GM21717 (cell line): ENCODE measurements at regions not wholly inside any gene's neighbourhood (a gene's known extent, or its start where the extent isn't known, plus 50 kb on each side); places are given as distances from the start of the nearest gene placed in this dataset.
"Not testable (repeated sequence)": the region's sequence is repeated elsewhere in the genome, so short reads cannot be mapped to it uniquely, and the experiment has no call there.

Source experiments
- ATAC-seq: cut with Tn5 transposase; IDR thresholded peaks from one replicate; pipeline ENCODE4 v1.9.1; 2021; ENCODE audit warnings: mild to moderate bottlenecking, moderate library complexity; ENCODE audit not compliant: unreplicated experiment

GRCh38 chr19:41495589-41495988, 52.6 kb downstream of the ERICH4 start:
- ATAC-seq = no peak

GRCh38 chr19:41499899-41500298, 56.9 kb downstream of the ERICH4 start:
- ATAC-seq = no peak

GRCh38 chr19:41500443-41500842, 57.5 kb downstream of the ERICH4 start:
- no peak for ATAC-seq

- no peak for ATAC-seq
Measured at GRCh38 chr19:41501854-41502253, 58.9 kb downstream of the ERICH4 start.

- ATAC-seq = no peak
Measured at GRCh38 chr19:41505105-41505504, 62.1 kb downstream of the ERICH4 start.

- ATAC-seq = no peak
Measured at GRCh38 chr19:41510484-41510883, 65.5 kb upstream of the CEACAM21 start.

GRCh38 chr19:41511628-41512027, 64.3 kb upstream of the CEACAM21 start:
- no peak for ATAC-seq

GRCh38 chr19:41515015-41515652, 60.8 kb upstream of the CEACAM21 start:
- ATAC-seq = no peak

GRCh38 chr19:41516292-41517171, 59.4 kb upstream of the CEACAM21 start:
- ATAC-seq = not testable (repeated sequence)

GRCh38 chr19:41518141-41518540, 57.8 kb upstream of the CEACAM21 start:
- no peak for ATAC-seq

- ATAC-seq = peak; percentile 41
Measured at GRCh38 chr19:41521138-41521930, 54.6 kb upstream of the CEACAM21 start.

- no peak for ATAC-seq
Measured at GRCh38 chr19:41521931-41522555, 53.9 kb upstream of the CEACAM21 start.

GRCh38 chr19:41525989-41526388, 50.0 kb upstream of the CEACAM21 start:
- ATAC-seq = no peak
